GM20000 (cell line): ENCODE measurements at regions not wholly inside any gene's neighbourhood (a gene's known extent, or its start where the extent isn't known, plus 50 kb on each side); places are given as distances from the start of the nearest gene placed in this dataset.

ENCODE experiments used
- DNase-seq: peaks from one replicate; pipeline ENCODE4 v3.0.0; 2012; ENCODE audit warnings: low spot score
- CTCF ChIP-seq: IDR thresholded peaks from 2 replicates; pipeline ENCODE4 v1.5.1; 2012; ENCODE audit warnings: mild to moderate bottlenecking, control low read depth; ENCODE audit errors: extremely low read depth, missing control alignments

- TF ChIP-seq CTCF = no peak
- DNase-seq = no peak
Measured at GRCh38 chr5:40410964-40411635, 268.6 kb upstream of the PTGER4 start.

GRCh38 chr5:40410231-40410861 lies 269.4 kb upstream of the PTGER4 start:
- no peak for TF ChIP-seq CTCF
- DNase-seq = no peak

DNA sequence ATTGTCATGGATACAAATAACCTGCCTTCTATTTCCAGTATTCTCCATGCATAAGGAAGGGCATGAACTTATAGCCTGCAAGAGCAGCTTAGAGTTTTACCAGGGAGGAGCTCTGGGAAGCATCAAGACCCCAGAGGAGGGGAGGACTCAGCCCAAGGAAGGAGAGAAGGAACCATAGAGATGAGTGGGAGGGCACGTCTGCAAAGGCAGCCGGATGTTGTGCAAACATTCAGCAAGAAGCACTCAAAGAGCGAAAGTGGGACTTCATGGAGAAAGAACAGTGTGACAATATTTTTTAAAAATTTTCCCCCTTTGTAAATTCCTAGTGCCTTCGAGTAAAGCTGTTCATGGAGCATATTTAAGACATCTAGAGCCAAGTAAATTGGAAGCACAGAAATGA lies 270.1 kb upstream of the PTGER4 start:
- no peak for DNase-seq

DNA sequence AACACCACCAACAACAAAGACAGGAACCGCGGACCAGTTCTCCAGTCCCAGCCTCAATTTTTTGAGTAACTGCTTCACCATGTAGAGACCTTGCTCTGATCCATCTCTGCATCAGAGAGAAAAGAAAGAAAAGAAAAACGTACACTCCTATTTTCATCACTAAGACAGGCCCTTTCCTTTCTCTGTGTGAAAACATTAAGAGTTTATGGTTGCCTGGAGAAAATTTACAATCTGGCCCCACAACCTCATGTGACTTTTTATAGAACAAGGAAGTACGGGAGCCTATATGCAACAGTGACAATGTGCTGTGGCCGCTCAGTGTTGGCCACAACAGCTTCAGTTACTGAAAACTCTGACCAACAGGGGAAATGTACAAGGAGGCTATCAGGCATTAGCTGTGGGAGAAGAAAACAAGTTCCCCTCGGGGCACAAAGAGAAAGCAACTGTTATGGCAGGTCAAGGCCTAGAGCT lies 272.9 kb upstream of the PTGER4 start:
- DNase-seq = no peak
- no peak for TF ChIP-seq CTCF

More for the DNA sequence above, 270.1 kb upstream of the PTGER4 start:
- no peak for TF ChIP-seq CTCF

DNA sequence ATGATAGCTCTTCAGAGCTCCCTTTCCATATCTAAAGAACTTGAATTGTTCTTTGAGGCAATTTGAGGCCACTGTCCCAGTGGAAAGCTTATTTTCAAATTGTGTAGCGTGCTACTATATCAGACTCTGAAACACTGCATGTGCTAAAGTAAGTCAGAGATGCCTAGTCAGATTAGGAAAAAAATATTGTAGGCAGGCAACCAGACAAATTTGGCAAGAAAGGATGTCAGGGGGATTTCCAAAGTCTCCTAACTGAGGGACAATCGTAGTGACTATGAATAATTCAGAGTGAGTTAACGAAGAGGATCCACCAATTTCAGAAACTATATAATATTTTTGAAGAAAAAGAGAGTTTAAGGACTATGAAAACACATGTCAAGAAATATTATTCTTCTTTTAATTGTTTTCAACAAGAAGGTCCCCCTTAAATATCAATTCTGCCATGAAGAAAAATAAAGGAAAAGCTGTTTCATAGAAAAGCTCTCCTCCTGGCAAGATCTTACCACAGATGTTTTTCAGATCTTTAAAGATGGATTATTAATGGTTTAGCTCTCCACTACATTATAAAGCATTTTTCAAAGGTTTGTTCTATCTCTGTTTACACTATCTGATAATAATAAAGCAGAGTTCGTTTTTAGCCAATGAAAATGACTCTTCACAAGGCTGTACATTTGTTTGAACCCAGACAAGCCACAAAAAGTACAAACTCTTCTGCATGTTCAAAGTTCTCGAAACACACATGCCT lies 273.5 kb upstream of the PTGER4 start:
- TF ChIP-seq CTCF = no peak
- DNase-seq = no peak

DNA sequence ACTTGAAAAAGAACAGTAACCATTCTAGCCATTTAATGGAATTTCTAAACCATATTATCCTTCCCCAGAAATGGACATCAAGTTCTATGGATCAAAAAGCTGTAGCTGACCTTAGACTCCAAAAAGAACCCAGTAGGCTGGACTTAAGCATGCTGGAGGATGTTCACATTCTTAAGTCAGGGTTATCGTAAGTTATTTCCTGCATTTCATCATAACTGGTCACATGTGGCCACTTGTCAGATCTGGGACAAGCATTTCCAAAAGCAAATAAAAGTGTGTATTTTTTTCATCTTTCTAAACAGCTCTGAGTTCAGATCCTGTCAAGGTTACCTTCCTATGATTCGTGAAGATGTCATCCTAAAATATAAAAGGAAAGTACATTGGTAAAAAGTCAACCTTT lies 274.5 kb upstream of the PTGER4 start:
- no peak for TF ChIP-seq CTCF
- DNase-seq = no peak

DNA sequence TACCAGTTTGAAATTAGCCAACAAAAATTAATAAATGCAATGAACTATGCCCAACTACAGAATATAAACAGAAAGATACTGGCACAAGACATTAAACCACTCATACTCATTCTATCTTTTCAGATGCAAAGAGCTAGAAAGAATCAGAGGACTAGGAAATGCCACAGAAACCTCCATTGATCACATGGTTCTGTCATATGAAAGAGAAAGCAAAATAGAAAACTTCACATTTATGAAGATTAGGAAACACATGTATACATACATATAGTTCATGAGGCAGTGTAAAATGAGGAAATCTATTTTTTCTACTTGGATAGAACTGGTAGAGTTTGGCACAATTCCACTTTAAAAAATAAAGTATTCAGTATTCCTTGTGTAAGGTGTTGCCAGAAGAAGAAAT lies 275.1 kb upstream of the PTGER4 start:
- no peak for TF ChIP-seq CTCF
- no peak for DNase-seq
